ENCODE measurements at regions not wholly inside any gene's neighbourhood (a gene's known extent, or its start where the extent isn't known, plus 50 kb on each side); places are given as distances from the start of the nearest gene placed in this dataset.

- no peak for DNase-seq (ENCODE audit: low read depth)
Measured at GRCh38 chr4:123497340-123497739, 100.7 kb downstream of the SPRY1 start.

GRCh38 chr4:123501733-123502132 is 105.1 kb downstream of the SPRY1 start:
- no peak for DNase-seq (ENCODE audit: low read depth)

- DNase-seq (ENCODE audit: low read depth): no peak
Measured at GRCh38 chr4:123503698-123504363, 107.2 kb downstream of the SPRY1 start.

- DNase-seq (ENCODE audit: low read depth): no peak
Measured at GRCh38 chr4:123505095-123506010, 108.8 kb downstream of the SPRY1 start.

- DNase-seq (ENCODE audit: low read depth): no peak
Measured at GRCh38 chr4:123506011-123506695, 109.6 kb downstream of the SPRY1 start.

GRCh38 chr4:123507376-123507775 is 110.8 kb downstream of the SPRY1 start:
- DNase-seq (ENCODE audit: low read depth): no peak

GRCh38 chr4:123510221-123510620 is 113.6 kb downstream of the SPRY1 start:
- no peak for DNase-seq (ENCODE audit: low read depth)

- no peak for DNase-seq (ENCODE audit: low read depth)
Measured at GRCh38 chr4:123510659-123511058, 114.1 kb downstream of the SPRY1 start.

- no peak for DNase-seq (ENCODE audit: low read depth)
Measured at GRCh38 chr4:123516576-123516975, 120.0 kb downstream of the SPRY1 start.

GRCh38 chr4:123517176-123517575 is 120.6 kb downstream of the SPRY1 start:
- DNase-seq (ENCODE audit: low read depth): no peak

- no peak for DNase-seq (ENCODE audit: low read depth)
Measured at GRCh38 chr4:123517971-123518370, 121.4 kb downstream of the SPRY1 start.

GRCh38 chr4:123520325-123520724 is 123.7 kb downstream of the SPRY1 start:
- DNase-seq (ENCODE audit: low read depth): no peak

GRCh38 chr4:123522081-123522480 is 125.5 kb downstream of the SPRY1 start:
- no peak for DNase-seq (ENCODE audit: low read depth)

GRCh38 chr4:123522646-123523045 is 126.1 kb downstream of the SPRY1 start:
- DNase-seq (ENCODE audit: low read depth): no peak

GRCh38 chr4:123524958-123525628 is 128.5 kb downstream of the SPRY1 start:
- DNase-seq (ENCODE audit: low read depth): no peak

- no peak for DNase-seq (ENCODE audit: low read depth)
Measured at GRCh38 chr4:123526511-123526910, 129.9 kb downstream of the SPRY1 start.

- DNase-seq (ENCODE audit: low read depth): no peak
Measured at GRCh38 chr4:123528501-123529277, 132.1 kb downstream of the SPRY1 start.

GRCh38 chr4:123529278-123529568 is 132.6 kb downstream of the SPRY1 start:
- no peak for DNase-seq (ENCODE audit: low read depth)

GRCh38 chr4:123530357-123530756 is 133.8 kb downstream of the SPRY1 start:
- DNase-seq (ENCODE audit: low read depth): no peak

GRCh38 chr4:123535037-123535748 is 138.6 kb downstream of the SPRY1 start:
- no peak for DNase-seq (ENCODE audit: low read depth)

GRCh38 chr4:123536225-123536624 is 139.6 kb downstream of the SPRY1 start:
- no peak for DNase-seq (ENCODE audit: low read depth)
